GM19452 (cell line): ENCODE measurements at regions not wholly inside any gene's neighbourhood (a gene's known extent, or its start where the extent isn't known, plus 50 kb on each side); places are given as distances from the start of the nearest gene placed in this dataset.

ENCODE experiments used
- ATAC-seq: cut with Tn5 transposase; IDR thresholded peaks from one replicate; pipeline ENCODE4 v1.9.1; 2021; ENCODE audit not compliant: unreplicated experiment

DNA sequence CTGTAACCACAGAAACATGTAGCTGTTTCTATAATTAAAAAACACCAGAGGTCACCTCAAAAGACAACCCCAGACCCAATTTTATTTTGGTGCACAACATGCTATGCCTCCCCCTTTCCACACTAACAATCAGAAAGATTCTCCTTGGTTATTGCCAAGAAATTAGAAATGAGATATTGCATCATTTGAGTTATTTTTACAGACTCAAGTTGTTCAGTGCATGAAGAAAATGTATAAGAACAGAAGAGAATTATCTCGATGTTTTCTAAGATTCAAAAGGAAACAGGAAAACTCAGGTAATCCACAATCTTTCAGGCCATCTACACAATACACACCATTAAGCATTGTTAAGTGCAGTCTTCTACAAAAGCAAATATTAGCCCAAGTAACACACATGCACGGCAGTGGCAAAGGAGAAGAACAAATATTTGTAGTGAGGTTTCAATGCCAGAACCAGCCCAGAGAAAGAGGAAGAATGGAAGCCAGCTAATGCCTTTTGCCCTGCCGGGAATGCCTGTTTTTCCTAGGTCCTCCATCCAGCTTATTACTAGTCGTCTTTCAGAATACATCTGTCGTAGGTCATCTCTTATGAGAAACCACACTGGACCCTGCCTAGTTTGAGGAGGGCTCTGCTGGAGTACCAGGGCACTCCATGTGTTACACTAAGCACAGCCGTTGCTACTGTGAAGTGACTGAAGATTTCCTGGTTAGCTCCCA is 67.6 kb upstream of the C1GALT1 start:
- ATAC-seq, result no peak

DNA sequence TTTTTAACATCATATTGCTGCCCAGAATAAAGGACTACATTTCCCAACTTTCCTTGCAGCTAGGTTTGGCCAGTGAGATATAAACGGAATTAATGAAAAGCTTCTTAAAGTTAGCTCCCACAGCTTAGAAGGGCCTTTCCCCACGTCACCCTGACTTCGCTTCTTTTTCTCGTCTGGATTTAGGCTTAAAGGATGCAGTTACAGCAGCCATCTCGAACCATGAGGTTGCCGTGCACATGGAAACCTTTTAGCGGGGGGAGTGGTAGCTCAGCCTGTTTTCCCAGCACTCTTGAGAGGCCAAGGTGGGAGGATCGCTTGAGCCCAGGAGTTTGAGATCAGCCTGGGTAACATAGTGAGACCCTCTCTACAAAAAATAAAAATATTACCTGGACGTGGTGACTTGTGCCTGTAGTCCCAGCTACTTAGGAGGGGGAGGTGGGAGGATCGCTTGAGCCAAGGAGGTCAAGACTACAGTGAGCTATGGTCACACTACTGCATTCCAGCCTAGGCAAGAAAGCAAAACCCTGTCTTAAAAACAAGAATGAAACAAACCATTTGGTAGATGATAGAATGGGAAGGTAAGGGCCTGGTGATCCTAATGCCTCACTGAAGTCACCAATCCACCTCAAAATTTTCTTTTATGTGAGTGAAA is 64.3 kb upstream of the C1GALT1 start:
- ATAC-seq, result no peak

- no peak for ATAC-seq
These were observed 63.5 kb upstream of the C1GALT1 start for GRCh38 chr7:7118822-7119221.

GRCh38 chr7:7119729-7120128 is 62.6 kb upstream of the C1GALT1 start:
- no peak for ATAC-seq

DNA sequence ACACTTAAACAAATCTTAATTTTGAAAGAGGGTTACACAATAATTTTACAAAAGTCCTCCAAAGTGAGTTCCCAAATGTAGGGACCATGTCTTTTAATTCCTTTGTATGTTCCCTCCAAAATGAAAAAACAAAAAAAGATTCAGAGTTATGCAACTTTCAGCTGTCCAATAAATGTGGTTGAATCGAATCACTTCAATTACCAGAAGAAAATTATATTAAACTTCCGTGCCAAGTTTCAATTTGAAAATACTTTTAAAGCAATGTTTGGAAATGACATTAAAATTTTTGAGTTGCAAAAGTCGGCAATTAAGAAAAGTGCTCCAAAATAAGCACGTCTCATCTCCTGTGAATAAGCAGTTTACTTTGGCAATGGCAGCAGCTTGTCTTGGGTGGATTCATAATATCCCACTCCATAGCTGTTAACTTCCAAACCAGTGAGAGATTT is 60.3 kb upstream of the C1GALT1 start:
- ATAC-seq, result no peak

DNA sequence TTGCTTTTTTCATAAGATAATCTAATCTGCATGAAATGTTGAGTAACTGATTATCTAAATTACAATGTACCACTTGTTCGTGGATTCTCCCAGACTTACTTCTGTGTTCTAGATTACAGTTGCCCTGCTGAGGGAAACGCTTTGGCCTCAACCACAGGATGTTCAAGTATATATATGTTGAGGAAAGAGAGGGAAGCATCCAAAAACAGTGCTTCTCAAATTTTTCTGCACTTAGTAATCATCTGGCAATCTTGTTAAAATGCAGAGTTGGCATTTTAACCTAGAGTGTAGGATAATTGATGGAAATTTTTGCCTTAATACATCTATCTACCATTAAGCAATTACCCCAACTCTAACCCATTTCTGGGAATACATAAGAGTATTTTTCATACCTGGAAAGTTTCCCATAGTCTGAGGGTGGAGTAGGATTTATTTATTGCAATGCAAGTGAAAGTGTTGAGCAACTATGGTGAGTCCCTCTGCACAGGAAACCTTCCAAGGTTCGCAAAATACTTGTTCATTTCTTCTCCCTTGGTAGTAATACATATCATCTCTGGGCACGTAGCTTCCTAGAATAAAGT is 59.6 kb upstream of the C1GALT1 start:
- ATAC-seq, result no peak

GRCh38 chr7:7125963-7126362 is 56.4 kb upstream of the C1GALT1 start:
- no peak for ATAC-seq

GRCh38 chr7:7127773-7128172 is 54.6 kb upstream of the C1GALT1 start:
- no peak for ATAC-seq

DNA sequence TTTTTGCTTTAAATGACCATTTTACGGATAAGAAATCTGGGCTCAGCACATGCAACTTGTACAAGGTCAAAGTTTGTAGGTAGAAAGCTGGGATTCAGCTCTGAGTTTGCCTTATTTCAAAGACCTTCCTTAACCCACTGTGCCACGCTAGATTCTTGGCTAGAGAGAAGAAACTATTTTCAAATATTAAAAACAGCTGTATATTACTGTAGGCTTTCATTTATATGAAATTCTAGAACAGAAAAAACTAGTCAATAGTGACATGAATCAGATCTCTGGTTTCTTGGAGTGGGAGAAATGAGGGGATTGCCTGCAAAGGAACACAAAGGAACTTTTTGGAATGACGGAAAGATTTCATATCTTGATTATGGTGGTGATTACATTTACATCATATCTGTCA is 53.0 kb upstream of the C1GALT1 start:
- no peak for ATAC-seq

GRCh38 chr7:7131273-7131672 is 51.1 kb upstream of the C1GALT1 start:
- no peak for ATAC-seq
